ENCODE measurements at regions not wholly inside any gene's neighbourhood (a gene's known extent, or its start where the extent isn't known, plus 50 kb on each side); places are given as distances from the start of the nearest gene placed in this dataset.

- TF ChIP-seq, protein P1, sequence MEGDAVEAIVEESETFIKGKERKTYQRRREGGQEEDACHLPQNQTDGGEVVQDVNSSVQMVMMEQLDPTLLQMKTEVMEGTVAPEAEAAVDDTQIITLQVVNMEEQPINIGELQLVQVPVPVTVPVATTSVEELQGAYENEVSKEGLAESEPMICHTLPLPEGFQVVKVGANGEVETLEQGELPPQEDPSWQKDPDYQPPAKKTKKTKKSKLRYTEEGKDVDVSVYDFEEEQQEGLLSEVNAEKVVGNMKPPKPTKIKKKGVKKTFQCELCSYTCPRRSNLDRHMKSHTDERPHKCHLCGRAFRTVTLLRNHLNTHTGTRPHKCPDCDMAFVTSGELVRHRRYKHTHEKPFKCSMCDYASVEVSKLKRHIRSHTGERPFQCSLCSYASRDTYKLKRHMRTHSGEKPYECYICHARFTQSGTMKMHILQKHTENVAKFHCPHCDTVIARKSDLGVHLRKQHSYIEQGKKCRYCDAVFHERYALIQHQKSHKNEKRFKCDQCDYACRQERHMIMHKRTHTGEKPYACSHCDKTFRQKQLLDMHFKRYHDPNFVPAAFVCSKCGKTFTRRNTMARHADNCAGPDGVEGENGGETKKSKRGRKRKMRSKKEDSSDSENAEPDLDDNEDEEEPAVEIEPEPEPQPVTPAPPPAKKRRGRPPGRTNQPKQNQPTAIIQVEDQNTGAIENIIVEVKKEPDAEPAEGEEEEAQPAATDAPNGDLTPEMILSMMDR (conservative IDR thresholded peaks at IDR 0.05), result no peak
- WGBS, 2 experiments (ENCODE audit: insufficient coverage in 1 of 2, insufficient read length in 1 of 2), result 87 to 91% methylated on average over 5 of the region's 5 CpGs
- no peak overlapping the region for H3K4me3 ChIP-seq (ENCODE audit: low read length)
These were observed 324.6 kb downstream of the MFSD1 start for GRCh38 chr3:159126261-159127020.

GRCh38 chr3:159127021-159127392 lies 325.2 kb downstream of the MFSD1 start:
- TF ChIP-seq, protein P1 (conservative IDR thresholded peaks at IDR 0.05), result no peak
- H3K36me3 Mint-ChIP-seq (ENCODE audit: low read depth), result no peaks in the 10 kb centered on the region
- H3K4me3 Mint-ChIP-seq, result no peak overlapping the region
- no peak overlapping the region for H3K4me3 ChIP-seq (ENCODE audit: low read length)
- H3K9me3 ChIP-seq (ENCODE audit: control insufficient read depth, low read length), result no peaks in the 10 kb centered on the region
- no peak overlapping the region for H3K27ac Mint-ChIP-seq
- H3K36me3 ChIP-seq (ENCODE audit: control insufficient read depth, insufficient read depth, low read length), result no peaks in the 10 kb centered on the region
- H3K27ac ChIP-seq (ENCODE audit: low read depth, low read length), result no peak overlapping the region
- no peaks in the 10 kb centered on the region for H3K9me3 Mint-ChIP-seq
- peaks cover 58% of the 10 kb centered on the region for H3K27me3 ChIP-seq (ENCODE audit: control insufficient read depth, insufficient read depth, low read length, poor library complexity, severe bottlenecking)
- H3K9ac ChIP-seq (ENCODE audit: extremely low read depth, low read length, poor library complexity, severe bottlenecking), result no peak overlapping the region
- H3K27me3 Mint-ChIP-seq (ENCODE audit: insufficient read depth), result peaks cover 28% of the 10 kb centered on the region
- DNase-seq, result no peak
- H3K4me1 ChIP-seq (ENCODE audit: control insufficient read depth, insufficient read depth, low read length), result no peaks in the 10 kb centered on the region
- peaks cover 15% of the 10 kb centered on the region for H3K4me1 Mint-ChIP-seq

More at GRCh38 chr3:159126261-159127020, 324.6 kb downstream of the MFSD1 start:
- H3K4me1 ChIP-seq (ENCODE audit: control insufficient read depth, insufficient read depth, low read length), result no peaks in the 10 kb centered on the region
- DNase-seq, result no peak
- H3K27me3 Mint-ChIP-seq (ENCODE audit: insufficient read depth), result peaks cover 28% of the 10 kb centered on the region
- H3K36me3 ChIP-seq (ENCODE audit: control insufficient read depth, insufficient read depth, low read length), result no peaks in the 10 kb centered on the region
- H3K27ac ChIP-seq (ENCODE audit: low read depth, low read length), result no peak overlapping the region
- H3K27ac Mint-ChIP-seq, result no peak overlapping the region
- no peak overlapping the region for H3K4me3 Mint-ChIP-seq
- H3K27me3 ChIP-seq (ENCODE audit: control insufficient read depth, insufficient read depth, low read length, poor library complexity, severe bottlenecking), result peaks cover 58% of the 10 kb centered on the region
- no peaks in the 10 kb centered on the region for H3K9me3 Mint-ChIP-seq
- H3K9ac ChIP-seq (ENCODE audit: extremely low read depth, low read length, poor library complexity, severe bottlenecking), result no peak overlapping the region
- no peaks in the 10 kb centered on the region for H3K36me3 Mint-ChIP-seq (ENCODE audit: low read depth)
- H3K4me1 Mint-ChIP-seq, result peaks cover 10% of the 10 kb centered on the region
- H3K9me3 ChIP-seq (ENCODE audit: control insufficient read depth, low read length), result no peaks in the 10 kb centered on the region

GRCh38 chr3:159128628-159129027 lies 326.8 kb downstream of the MFSD1 start:
- Histone ChIP-seq H3K4me3 (ENCODE audit: low read length) (no peak overlapping the region), H3K4me1 (ENCODE audit: control insufficient read depth, insufficient read depth, low read length) (no peaks in the 10 kb centered on the region), H3K27ac (ENCODE audit: low read depth, low read length) (no peak overlapping the region), H3K9me3 (ENCODE audit: control insufficient read depth, low read length) (no peaks in the 10 kb centered on the region), H3K27me3 (ENCODE audit: control insufficient read depth, insufficient read depth, low read length, poor library complexity, severe bottlenecking) (peaks cover 48% of the 10 kb centered on the region), H3K9ac (ENCODE audit: extremely low read depth, low read length, poor library complexity, severe bottlenecking) (no peak overlapping the region), H3K36me3 (ENCODE audit: control insufficient read depth, insufficient read depth, low read length) (no peaks in the 10 kb centered on the region)
- Mint-ChIP-seq H3K36me3 (ENCODE audit: low read depth) (no peaks in the 10 kb centered on the region), H3K27ac (no peak overlapping the region), H3K4me1 (peaks cover 20% of the 10 kb centered on the region), H3K4me3 (no peak overlapping the region), H3K9me3 (no peaks in the 10 kb centered on the region), H3K27me3 (ENCODE audit: insufficient read depth) (peaks cover 27% of the 10 kb centered on the region)
- WGBS, 2 experiments (ENCODE audit: insufficient coverage in 1 of 2, insufficient read length in 1 of 2), result 83 to 89% methylated on average over 2 to 3 of the region's 3 CpGs
- DNase-seq, result no peak
- TF ChIP-seq, protein P1 (conservative IDR thresholded peaks at IDR 0.05), result no peak

All from endodermal cell (in vitro differentiated cells).